ENCODE measurements at regions not wholly inside any gene's neighbourhood (a gene's known extent, or its start where the extent isn't known, plus 50 kb on each side); places are given as distances from the start of the nearest gene placed in this dataset.
A peak's percentile ranks its signal among the peaks of the same experiment; 100 is the strongest.
"Not testable (repeated sequence)": the region's sequence is repeated elsewhere in the genome, so short reads cannot be mapped to it uniquely, and the experiment has no call there.

DNA sequence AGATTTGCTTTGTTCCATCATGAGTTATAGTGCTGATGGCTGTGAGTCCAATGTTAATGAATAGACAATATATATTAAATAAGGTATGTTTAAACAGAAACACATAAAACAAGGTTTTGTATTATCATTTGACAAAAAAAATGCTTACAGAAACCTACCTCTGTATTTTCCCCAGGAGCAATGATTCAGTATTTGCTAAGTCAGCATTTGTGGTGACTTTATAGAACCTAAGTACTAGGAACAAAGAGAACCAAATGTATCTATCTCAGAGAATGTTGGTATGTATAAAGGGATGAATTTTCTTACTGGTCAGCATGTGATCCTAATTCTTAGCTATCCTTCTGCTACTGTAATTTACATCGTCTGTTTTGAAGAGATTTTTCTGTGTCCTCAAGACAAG is 421.5 kb upstream of the SEL1L start:
- DNase-seq (ENCODE audit: low read depth), result no peak

DNA sequence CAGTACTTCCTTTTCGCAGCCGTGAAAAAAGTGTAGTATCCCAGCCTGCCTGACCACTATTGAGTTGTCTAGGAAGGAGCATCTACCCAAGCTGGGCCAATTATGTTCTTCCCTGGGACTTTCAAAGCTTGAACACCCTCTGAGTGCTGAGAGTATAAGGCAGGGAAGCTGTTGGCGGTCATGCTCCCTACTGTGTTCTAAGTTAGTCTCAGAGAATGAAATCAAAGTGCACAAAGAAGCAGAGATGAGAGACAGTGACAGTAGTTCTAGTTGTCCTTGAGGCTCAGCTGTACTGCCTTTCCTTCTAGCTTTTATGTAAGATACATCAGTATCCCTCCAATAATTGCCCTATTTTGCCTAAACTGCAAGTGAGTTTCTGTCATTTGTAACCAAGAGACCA is 427.1 kb upstream of the SEL1L start:
- no peak for DNase-seq (ENCODE audit: low read depth)

DNA sequence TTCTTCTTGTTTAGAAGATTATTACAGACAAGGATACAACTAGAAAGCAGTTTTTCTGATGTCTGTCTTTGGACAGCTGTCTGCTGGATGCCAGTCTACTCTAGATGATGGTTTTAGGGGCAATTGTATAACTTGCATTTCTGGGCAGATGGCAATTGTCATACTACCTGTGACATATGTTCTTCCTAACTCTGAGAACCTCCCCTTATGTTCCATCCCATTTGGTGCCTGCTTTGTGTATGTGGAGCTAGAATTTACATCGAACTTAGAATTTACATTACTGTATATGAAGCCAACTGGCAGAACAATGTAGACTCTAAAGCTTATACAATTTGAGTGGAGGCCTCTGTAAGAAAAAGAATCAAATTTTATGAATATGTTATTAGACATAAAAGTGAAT is 430.2 kb upstream of the SEL1L start:
- no peak for DNase-seq (ENCODE audit: low read depth)

DNA sequence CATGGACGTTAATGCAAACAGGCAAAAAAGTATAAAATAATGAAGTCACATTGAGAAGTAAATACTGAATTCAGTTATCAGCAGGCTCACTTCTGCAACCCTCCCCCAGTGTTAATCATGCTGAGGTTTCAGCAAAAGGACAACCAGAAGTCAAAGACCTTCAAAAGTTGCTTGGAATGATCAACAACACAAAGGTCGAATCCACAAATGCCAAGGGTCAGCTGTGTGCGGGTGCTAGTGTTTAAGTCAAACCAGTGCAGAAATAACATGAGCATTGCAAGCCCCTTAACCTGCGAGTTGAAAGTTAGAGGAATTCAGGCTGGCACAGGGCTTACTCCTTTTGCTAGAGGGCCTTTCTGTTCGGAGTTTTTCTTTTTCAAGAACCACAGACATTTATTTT is 436.7 kb upstream of the SEL1L start:
- DNase-seq (ENCODE audit: low read depth), result no peak

DNA sequence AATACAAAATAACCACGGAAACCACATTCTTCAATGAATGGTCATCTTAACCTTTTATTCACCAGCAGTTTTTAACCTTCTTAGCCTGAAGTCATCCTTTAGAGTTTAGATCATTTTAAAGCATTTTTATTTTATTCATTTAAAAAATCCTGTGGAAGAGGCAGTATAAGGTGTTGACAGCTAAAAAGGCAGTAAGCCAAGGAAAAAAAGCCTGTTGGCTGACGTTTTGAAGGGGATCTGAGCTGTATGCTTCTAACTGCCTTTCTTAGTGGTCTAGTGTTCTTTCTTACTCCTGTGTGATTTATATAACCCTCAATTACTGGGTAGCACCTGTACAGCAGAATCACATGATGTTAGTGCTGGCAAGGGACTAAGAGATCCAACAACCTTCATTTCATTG is 438.3 kb upstream of the SEL1L start:
- no peak for DNase-seq (ENCODE audit: low read depth)

DNA sequence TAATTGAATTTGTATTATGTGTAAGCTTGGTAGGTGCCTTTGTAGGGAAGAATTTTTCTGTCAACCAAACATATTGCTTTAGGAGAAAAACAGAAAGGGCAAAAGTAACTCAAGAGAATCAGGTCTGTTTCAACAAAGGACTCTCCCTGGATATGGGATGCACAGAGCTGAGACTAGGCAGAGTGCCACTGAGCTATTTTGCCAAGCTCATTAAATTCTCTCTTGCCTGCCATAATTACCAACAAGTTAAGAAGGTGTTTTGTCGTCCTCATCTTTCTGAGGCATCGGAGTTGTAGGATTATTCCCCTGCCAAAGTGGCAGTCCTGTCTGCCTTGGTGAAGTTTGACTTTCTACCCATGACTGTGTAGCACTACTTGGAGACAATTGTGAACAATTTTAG is 438.9 kb upstream of the SEL1L start:
- DNase-seq (ENCODE audit: low read depth), result no peak

DNA sequence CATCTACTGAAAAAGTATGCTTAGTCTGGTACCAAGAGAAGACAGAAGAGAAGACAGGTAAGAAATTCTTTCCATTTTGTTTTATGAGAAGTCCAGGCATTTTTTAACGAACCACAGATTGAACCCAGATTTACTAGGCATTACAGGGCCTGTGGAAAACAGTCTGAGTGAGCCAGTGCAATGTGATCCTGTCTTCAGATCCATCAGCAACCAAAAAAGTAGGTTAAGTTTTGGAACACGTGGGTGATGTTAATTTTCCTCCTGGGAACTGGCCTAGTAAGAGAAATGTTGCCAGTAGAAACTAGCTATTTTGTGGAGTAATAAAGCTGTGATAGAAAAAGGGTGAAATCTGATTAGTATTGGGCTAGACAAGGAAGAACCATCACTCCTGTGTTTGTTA is 440.9 kb upstream of the SEL1L start:
- DNase-seq (ENCODE audit: low read depth), result no peak

DNA sequence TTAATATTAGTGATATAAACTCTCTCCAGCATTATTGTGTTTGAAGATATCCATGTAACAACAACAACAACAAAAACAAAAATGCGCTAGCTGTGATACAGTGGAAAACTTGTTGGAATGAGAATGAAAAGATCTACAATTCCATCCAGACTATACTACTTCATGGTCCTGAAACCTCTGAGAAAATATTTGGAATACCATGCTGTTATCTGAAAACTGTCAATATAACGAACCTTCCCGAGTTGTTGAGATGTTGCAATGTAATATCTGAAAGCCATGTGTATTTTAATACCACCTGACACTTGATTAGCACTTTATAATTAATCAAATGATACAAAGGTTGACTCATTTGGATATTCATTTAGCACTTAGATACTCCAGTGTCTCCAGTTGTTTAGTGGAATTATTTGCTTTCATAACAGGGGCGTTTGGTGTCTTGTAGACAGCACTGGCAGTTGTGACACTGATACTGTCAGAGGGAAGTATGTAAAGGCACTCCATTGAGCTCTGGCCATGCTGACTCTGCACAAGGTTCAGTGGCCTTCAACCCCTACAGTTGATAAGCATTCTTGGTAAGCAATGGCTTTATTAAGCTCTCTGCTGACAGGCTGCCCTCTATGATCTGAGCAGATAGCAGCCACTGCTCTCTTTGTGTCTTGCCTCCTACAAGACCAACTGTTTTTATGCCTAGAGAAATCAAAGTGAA is 447.1 kb upstream of the SEL1L start:
- DNase-seq (ENCODE audit: low read depth), result no peak

DNA sequence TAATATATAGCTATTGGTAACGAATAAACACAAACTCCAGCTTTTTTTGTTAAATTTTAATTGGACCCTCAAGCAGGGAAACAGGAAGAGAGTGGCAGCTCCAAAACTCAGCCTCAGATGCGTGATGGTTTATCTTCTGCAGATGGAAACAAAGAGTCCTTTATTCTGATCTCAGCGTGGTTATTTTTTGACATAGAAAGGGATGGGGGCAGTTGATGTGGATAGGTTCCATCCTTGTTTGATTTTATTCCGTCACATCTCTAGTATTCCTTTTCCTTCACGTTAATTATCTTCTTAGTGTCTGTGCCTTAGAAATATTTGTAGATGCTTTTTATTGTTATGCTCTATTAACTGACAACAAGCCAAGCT is 447.6 kb upstream of the SEL1L start:
- DNase-seq (ENCODE audit: low read depth), result no peak

DNA sequence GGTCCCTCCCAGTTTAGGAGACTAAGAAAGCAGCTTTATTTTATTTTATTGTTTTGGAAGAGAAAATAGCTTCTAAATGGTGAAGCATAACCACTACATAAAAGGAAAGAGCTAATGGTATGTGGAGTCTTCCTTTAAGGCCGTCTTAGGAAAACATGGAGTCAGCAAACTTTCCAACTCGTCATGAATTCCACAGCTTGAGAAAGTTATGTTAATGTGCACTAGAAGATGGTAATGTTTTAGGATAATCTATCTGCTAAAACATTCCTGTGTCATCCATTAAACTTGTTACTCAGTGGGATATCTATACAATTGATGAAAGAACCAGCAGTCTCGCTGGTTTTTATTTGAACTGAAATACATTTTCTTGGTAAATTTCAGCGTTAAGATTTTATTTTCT is 448.4 kb upstream of the SEL1L start:
- DNase-seq (ENCODE audit: low read depth), result no peak

DNA sequence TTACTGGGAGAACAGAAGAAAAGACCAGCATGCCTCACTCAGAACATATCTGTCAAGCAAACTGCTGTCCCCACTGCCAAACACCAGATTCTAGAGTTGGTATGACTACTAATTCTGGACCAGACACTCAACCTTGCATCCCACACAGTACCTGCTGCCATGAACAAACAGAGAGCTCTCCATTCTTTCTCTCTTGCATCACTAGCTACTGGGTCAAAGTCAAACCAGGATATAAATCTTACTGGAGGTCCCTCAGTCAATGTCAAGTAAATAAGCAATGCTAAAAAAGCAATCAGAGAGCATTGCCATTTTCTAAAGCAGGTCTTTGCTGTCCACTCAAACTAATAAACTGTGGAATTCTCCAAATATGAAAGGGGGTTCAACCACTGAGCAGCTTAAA is 452.4 kb upstream of the SEL1L start:
- no peak for DNase-seq (ENCODE audit: low read depth)

DNA sequence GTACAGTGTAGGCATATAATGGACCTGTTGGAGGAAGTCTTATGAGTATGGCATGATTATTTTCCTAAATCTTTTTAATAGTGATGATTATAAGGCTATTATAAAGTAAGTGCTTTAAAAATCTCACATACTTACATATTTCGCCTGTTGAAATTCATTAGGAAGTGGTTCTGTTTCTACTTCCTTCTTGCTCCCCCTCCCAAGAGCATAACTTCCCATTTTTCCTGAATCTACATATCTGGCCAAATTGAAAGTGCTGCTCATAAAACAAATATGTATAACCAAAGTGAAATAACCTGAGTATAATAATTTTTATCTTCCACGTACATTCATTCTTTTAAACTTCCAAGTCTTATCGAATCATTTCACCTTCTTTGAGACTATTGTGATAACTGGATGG is 455.6 kb upstream of the SEL1L start:
- no peak for DNase-seq (ENCODE audit: low read depth)

DNA sequence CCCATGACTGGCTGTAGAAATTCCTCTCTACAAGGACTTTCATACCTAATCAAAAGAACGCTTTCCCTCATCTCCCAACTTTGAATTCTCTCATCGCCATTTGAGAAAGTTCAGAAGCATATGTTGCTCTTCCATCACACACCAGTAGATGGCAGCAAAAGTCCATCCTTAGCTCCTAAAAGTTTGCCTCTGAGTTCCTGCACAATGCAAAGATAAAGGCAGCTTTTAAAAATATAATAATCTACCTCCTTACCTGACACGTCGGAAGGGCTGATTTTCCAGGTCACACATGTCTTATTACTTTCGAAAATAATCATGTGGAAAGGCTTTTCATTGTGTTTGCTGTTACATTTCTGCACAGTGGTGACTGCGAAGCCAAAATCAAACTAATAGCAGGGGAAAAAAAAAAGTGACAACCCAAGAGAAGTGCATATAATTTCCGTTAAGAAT is 456.7 kb upstream of the SEL1L start:
- DNase-seq (ENCODE audit: low read depth), result peak; percentile 5

DNA sequence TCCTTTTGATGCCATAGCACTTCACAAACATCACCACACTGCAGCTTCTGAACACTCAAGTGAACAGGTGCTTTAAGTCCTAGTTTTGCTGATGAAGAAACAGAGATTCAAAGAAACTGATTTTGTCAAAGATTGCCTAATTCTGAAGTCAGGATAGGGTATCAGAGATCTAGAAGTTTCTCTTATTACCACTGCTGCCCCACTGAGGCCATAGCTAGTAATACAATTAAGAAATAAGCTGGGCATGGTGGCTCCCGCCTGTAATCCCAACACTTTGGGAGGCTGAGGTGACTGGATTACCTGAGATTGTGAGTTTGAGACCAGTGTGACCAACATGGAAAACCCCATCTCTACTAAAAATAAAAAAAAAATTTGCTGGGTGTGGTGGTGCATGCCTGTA is 458.3 kb upstream of the SEL1L start:
- no peak for DNase-seq (ENCODE audit: low read depth)

DNA sequence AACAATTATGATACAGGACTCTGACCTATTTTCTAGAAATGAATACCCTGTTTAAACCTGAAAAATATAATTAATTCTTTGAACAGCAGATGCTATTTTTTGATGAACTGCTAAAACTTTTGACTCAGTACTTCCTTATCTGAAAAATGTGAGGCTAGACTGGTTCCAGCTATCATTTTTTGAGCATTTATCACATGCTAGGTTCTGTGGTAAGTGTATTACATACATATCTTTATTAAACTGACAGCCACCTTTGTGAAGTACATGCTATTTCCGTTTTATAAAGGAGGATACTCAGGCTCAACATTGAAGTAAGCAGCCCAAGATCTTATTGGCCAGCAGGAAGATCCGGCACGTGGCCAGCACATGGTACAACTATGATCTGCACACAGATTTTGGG is 459.8 kb upstream of the SEL1L start:
- no peak for DNase-seq (ENCODE audit: low read depth)

DNA sequence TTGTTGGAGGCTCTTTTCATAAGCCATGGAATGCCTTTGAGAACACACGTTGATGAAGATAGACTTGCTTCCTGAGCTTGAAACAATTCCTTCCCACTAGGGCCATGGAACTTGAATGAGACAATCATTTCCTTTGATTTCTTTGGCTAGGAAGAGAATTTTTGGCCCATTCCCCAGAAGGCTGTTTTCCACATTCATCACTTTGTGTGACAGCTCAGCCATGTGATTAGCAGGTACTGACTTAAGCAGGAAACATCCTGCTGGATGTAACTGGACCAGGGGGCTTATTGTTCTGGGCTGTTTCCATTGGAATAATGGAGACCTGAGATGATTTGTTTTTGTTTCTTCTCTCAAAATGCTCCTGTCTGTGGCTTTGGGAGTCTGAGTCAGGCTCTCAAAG is 469.8 kb upstream of the SEL1L start:
- no peak for DNase-seq (ENCODE audit: low read depth)

DNA sequence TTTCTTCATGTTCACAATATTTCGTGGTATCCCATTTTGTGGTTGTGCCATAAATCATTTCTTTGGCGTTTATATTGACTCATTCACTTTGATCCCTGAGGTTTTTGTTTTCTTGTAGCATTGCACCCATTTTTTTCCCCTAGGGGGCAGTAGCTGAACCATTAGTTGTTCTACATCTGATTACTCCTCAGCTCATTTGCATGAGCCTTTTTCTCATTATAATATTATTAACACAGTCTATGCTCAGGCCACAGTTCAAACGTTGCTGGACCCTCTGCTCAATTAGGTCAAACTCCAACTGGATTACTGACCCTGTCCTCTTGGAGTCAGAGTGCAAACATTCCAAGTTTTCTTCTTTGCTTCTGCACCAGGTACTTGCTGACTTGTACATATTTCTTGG is 475.4 kb upstream of the SEL1L start:
- DNase-seq (ENCODE audit: low read depth), result no peak

DNA sequence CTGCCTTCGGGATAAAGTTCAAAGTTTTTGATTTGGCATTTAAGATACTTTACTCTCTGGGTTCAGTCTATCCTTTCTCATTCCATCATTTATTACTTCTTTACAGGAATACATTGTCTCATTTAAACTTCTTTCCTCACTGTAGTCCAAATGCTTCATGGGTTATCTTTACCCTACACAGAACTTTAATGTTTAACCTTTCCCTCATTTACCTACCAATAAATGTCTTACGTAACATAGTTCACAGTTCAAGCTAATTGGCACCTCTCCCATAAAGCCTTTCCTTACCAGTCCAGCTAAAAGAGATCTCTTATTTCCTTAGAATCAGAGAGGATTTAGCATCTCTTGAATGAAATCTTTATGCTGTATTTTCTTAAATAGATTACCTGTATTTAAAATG is 476.3 kb upstream of the SEL1L start:
- no peak for DNase-seq (ENCODE audit: low read depth)

DNA sequence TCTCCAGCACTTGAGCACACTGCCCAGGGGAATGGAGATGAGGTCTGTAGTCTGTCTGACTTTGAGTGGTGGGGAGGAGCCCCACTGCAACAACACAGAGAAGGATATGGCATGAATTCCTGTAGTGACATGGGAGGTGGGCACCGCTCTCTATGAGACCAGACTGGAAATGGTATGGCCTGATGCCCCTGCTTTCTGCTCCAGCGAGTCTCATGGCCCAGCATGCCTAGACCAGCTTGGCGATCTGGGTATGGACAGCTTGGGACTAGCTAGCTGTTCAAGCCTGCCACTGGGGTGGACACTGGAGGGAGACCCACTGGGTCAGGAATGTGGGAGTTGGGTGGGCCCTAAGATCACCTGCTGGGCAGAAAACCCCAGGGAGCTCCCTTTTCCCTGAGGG is 477.8 kb upstream of the SEL1L start:
- DNase-seq (ENCODE audit: low read depth), result no peak

DNA sequence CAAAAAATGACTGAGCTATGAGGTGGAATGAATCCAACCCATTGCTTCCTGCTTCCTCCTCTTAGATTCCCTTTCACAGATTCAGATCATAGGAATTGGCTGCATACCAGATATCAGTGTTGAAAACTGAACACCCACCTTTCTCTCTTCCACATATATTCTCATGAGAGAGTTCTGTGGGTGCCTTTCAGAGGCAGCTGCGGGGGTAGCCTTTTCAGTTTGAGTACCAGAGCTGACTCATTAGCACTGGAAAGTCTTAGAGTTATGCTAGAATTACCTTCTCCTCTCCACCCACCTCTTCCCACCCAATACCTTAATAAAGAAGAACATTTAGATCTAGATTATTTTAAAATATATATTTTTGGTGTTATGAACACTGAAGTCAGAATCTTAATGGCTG is 495.4 kb upstream of the SEL1L start:
- no peak for DNase-seq (ENCODE audit: low read depth)

DNA sequence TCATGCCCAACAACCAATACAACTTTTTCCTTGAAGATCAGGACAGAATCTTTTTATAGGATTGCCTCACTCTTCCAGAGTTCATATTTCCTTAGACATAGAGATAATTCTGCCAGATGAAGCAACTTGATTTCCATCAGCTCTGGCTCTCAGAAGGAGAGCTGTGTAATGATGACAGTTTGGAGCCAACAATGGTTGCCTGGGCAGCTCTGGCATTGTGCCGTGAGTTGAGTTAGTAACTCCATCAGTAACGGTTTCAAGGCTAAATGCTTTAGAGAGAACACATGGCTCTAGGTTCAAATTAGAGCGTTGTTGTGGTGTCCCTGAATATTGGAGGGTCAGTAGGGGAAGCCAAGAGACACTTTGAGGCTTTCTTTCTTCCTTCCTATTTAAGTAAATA is 501.7 kb upstream of the SEL1L start:
- DNase-seq (ENCODE audit: low read depth), result no peak

DNA sequence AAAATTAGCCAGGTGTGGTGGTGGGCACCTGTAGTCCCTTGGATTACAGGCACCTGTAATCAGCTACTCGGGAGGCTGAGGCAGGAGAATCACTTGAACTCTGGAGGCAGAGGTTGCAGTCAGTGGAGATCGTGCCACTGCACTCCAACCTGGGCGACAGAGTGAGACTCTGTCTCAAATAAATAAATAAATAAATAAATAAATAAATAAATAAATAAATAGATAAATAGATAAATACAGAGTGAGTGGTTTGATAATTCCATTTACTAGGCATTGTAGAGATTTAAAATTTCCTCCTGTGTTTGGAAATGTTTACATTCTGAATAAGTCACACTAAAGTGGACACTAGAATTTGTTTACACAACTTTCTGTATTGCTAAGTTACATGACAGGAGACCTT is 504.4 kb upstream of the SEL1L start:
- DNase-seq (ENCODE audit: low read depth), result not testable (repeated sequence)

DNA sequence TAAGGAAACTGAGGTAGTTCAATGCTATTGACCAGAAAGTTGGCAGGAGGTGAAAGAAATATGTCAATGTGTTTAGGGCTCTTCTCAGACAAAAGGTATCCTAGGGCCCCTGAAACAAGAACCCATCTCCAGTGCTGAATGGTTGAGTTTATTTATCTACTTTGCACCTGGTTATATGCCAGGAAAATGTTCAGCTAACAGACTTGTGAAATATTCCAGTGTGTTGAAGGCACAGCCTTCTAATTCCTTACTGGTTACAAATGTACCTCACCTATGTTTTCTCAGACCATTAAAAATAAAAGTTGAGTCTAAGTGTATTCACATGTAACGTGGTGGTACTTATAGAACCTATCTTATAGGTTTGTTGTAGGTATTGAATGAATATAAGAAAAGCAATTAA is 511.7 kb upstream of the SEL1L start:
- no peak for DNase-seq (ENCODE audit: low read depth)

DNA sequence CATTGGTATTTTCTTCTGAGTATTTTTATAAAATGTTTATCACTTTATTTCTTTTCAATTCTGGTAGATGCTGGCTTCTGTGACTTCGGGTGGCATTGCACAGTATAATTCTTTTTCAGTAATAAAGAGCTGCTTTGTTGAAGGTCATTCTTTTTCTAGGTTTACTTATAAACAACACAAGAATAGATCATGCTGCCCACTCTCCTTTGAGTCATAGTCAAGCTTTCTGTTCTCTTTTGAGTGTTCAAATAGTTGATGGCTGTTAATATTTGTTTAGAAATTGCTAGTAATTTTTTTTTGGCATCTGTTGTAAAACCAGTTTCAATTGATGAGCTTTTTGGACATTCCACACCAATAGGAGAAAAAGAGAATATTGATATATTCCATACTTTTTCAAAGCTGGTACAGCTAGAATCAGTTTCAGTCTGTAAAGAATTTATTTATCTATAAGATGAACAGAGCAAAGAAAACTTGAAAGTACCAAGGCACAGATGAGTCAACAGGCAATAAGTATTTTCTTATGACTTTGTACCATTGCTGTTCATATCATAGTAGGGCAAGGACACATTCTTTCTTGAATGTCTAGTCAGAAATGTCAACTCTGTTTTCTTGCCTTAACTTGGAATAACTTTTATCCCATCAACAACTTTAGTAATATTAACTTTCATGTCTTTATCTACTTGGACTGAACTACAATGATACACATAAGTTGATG is 513.0 kb upstream of the SEL1L start:
- DNase-seq (ENCODE audit: low read depth), result no peak

All from HS-27A (cell line).